ENCODE measurements at regions not wholly inside any gene's neighbourhood (a gene's known extent, or its start where the extent isn't known, plus 50 kb on each side); places are given as distances from the start of the nearest gene placed in this dataset.
"Not testable (repeated sequence)": the region's sequence is repeated elsewhere in the genome, so short reads cannot be mapped to it uniquely, and the experiment has no call there.

GRCh38 chr2:194962254-194962653 is 694.8 kb upstream of the SLC39A10 start:
- H3K4me3 ChIP-seq (ENCODE audit: low read length), result no peak overlapping the region
- no peak for TF ChIP-seq ZNF274 (IDR thresholded peaks at IDR 0.05; ENCODE audit: low read depth, low read length)

- no peak overlapping the region for H3K4me3 ChIP-seq (ENCODE audit: low read length)
- no peak for TF ChIP-seq ZNF274 (IDR thresholded peaks at IDR 0.05; ENCODE audit: low read depth, low read length)
Measured at GRCh38 chr2:194954218-194954617, 702.8 kb upstream of the SLC39A10 start.

GRCh38 chr2:194946826-194947225 is 710.2 kb upstream of the SLC39A10 start:
- H3K4me3 ChIP-seq (ENCODE audit: low read length), result no peak overlapping the region
- TF ChIP-seq ZNF274 (IDR thresholded peaks at IDR 0.05; ENCODE audit: low read depth, low read length), result no peak

GRCh38 chr2:194938066-194938465 is 719.0 kb upstream of the SLC39A10 start:
- no peak overlapping the region for H3K4me3 ChIP-seq (ENCODE audit: low read length)
- TF ChIP-seq ZNF274 (IDR thresholded peaks at IDR 0.05; ENCODE audit: low read depth, low read length), result no peak

- H3K4me3 ChIP-seq (ENCODE audit: low read length), result no peak overlapping the region
- no peak for TF ChIP-seq ZNF274 (IDR thresholded peaks at IDR 0.05; ENCODE audit: low read depth, low read length)
Measured at GRCh38 chr2:194927489-194927888, 729.5 kb upstream of the SLC39A10 start.

- H3K4me3 ChIP-seq (ENCODE audit: low read length), result no peak overlapping the region
- no peak for TF ChIP-seq ZNF274 (IDR thresholded peaks at IDR 0.05; ENCODE audit: low read depth, low read length)
Measured at GRCh38 chr2:194926873-194927272, 730.2 kb upstream of the SLC39A10 start.

GRCh38 chr2:194925742-194926141 is 731.3 kb upstream of the SLC39A10 start:
- TF ChIP-seq ZNF274 (IDR thresholded peaks at IDR 0.05; ENCODE audit: low read depth, low read length), result no peak
- no peak overlapping the region for H3K4me3 ChIP-seq (ENCODE audit: low read length)

GRCh38 chr2:194917519-194917918 is 739.5 kb upstream of the SLC39A10 start:
- TF ChIP-seq ZNF274 (IDR thresholded peaks at IDR 0.05; ENCODE audit: low read depth, low read length), result no peak
- H3K4me3 ChIP-seq (ENCODE audit: low read length), result no peak overlapping the region

- TF ChIP-seq ZNF274 (IDR thresholded peaks at IDR 0.05; ENCODE audit: low read depth, low read length), result no peak
- no peak overlapping the region for H3K4me3 ChIP-seq (ENCODE audit: low read length)
Measured at GRCh38 chr2:194915485-194915884, 741.5 kb upstream of the SLC39A10 start.

GRCh38 chr2:194907569-194907968 is 749.5 kb upstream of the SLC39A10 start:
- H3K4me3 ChIP-seq (ENCODE audit: low read length), result no peak overlapping the region
- TF ChIP-seq ZNF274 (IDR thresholded peaks at IDR 0.05; ENCODE audit: low read depth, low read length), result no peak

- no peak for TF ChIP-seq ZNF274 (IDR thresholded peaks at IDR 0.05; ENCODE audit: low read depth, low read length)
- H3K4me3 ChIP-seq (ENCODE audit: low read length), result no peak overlapping the region
Measured at GRCh38 chr2:194896871-194897270, 760.2 kb upstream of the SLC39A10 start.

- no peak overlapping the region for H3K4me3 ChIP-seq (ENCODE audit: low read length)
- TF ChIP-seq ZNF274 (IDR thresholded peaks at IDR 0.05; ENCODE audit: low read depth, low read length), result no peak
Measured at GRCh38 chr2:194883711-194884110, 773.3 kb upstream of the SLC39A10 start.

GRCh38 chr2:194870974-194871535 is 786.0 kb upstream of the SLC39A10 start:
- no peak overlapping the region for H3K4me3 ChIP-seq (ENCODE audit: low read length)
- no peak for TF ChIP-seq ZNF274 (IDR thresholded peaks at IDR 0.05; ENCODE audit: low read depth, low read length)

GRCh38 chr2:194867328-194867727 is 789.7 kb upstream of the SLC39A10 start:
- no peak overlapping the region for H3K4me3 ChIP-seq (ENCODE audit: low read length)

GRCh38 chr2:194854941-194855340 is 802.1 kb upstream of the SLC39A10 start:
- no peak for TF ChIP-seq ZNF274 (IDR thresholded peaks at IDR 0.05; ENCODE audit: low read depth, low read length)
- no peak overlapping the region for H3K4me3 ChIP-seq (ENCODE audit: low read length)

More at GRCh38 chr2:194867328-194867727, 789.7 kb upstream of the SLC39A10 start:
- TF ChIP-seq ZNF274 (IDR thresholded peaks at IDR 0.05; ENCODE audit: low read depth, low read length), result no peak

- H3K4me3 ChIP-seq (ENCODE audit: low read length), result no peak overlapping the region
- no peak for TF ChIP-seq ZNF274 (IDR thresholded peaks at IDR 0.05; ENCODE audit: low read depth, low read length)
Measured at GRCh38 chr2:194842871-194843270, 814.2 kb upstream of the SLC39A10 start.

- not testable (repeated sequence) for H3K4me3 ChIP-seq (ENCODE audit: low read length)
Measured at GRCh38 chr2:194834371-194834770, 822.7 kb upstream of the SLC39A10 start.
